Colonic mucosa (tissue), 4 donors: ENCODE measurements at regions not wholly inside any gene's neighbourhood (a gene's known extent, or its start where the extent isn't known, plus 50 kb on each side); places are given as distances from the start of the nearest gene placed in this dataset.

Experiments
- DNase-seq: peaks from one replicate; pipeline ENCODE4 v3.0.0-alpha.2; 2020
- H3K27ac ChIP-seq: fragments of 200-600 bp; one replicate; pipeline ENCODE4 v1.8.0; 2021
- H3K27me3 ChIP-seq: fragments of 200-600 bp; one replicate; pipeline ENCODE4 v1.8.0; 2021
- H3K36me3 ChIP-seq: fragments of 200-600 bp; one replicate; pipeline ENCODE4 v1.8.0; 2021
- H3K4me1 ChIP-seq: fragments of 200-600 bp; one replicate; pipeline ENCODE4 v1.8.0; 2021; ENCODE audit warnings: mild to moderate bottlenecking
- H3K4me3 ChIP-seq: fragments of 200-600 bp; one replicate; pipeline ENCODE4 v1.8.0; 2021
- H3K9ac ChIP-seq, 2 donors: one replicate each; pipeline ENCODE4 v1.7.0; 2013; ENCODE audit warnings: control low read depth in 2 of 2, low read depth in 2 of 2, low read length in 2 of 2
- H3K9me3 ChIP-seq: fragments of 200-600 bp; one replicate; pipeline ENCODE4 v1.8.0; 2021
- CTCF ChIP-seq: fragments of 200-600 bp; IDR thresholded peaks from one replicate; pipeline ENCODE4 v1.8.0; 2022; ENCODE audit warnings: antibody characterized with exemption, mild to moderate bottlenecking
- intact Hi-C: fragments of 100-400 bp; cut with DNase I; formaldehyde crosslinking; loops from one replicate; pipeline ENCODE4 v1.14.1; 2022
- donor health status: healthy.
- donor health status: DM: no; HTN: no; CAD: no.
- donor health status: DM: no; HTN: no; CAD: no.

GRCh38 chr14:48140804-48141203, 465.4 kb upstream of the MDGA2 start:
- Histone ChIP-seq H3K27ac (no peak overlapping the region), H3K4me1 (no peaks in the 10 kb centered on the region)

GRCh38 chr14:48129472-48129871, 454.1 kb upstream of the MDGA2 start:
- H3K27me3 ChIP-seq, result no peaks in the 10 kb centered on the region
- TF ChIP-seq CTCF, result no peak

More at GRCh38 chr14:48140804-48141203, 465.4 kb upstream of the MDGA2 start:
- Histone ChIP-seq H3K9me3 (no peaks in the 10 kb centered on the region), H3K36me3 (no peaks in the 10 kb centered on the region), H3K27me3 (no peaks in the 10 kb centered on the region), H3K4me3 (no peak overlapping the region), H3K9ac (no peak overlapping the region)
- no peak for DNase-seq
- no peak for TF ChIP-seq CTCF
- intact Hi-C loops, result no loop called here

GRCh38 chr14:48127674-48128073, 452.3 kb upstream of the MDGA2 start:
- intact Hi-C loops, result no loop called here
- no peak for TF ChIP-seq CTCF
- DNase-seq, result no peak

More at GRCh38 chr14:48129472-48129871, 454.1 kb upstream of the MDGA2 start:
- intact Hi-C loops, result no loop called here
- DNase-seq, result no peak
- Histone ChIP-seq H3K36me3 (no peaks in the 10 kb centered on the region), H3K27ac (no peak overlapping the region), H3K9ac (no peak overlapping the region), H3K4me3 (no peak overlapping the region), H3K9me3 (no peaks in the 10 kb centered on the region), H3K4me1 (no peaks in the 10 kb centered on the region)

GRCh38 chr14:48125654-48126053, 450.2 kb upstream of the MDGA2 start:
- no peak for TF ChIP-seq CTCF
- Histone ChIP-seq H3K4me1 (no peaks in the 10 kb centered on the region), H3K36me3 (no peaks in the 10 kb centered on the region), H3K9ac (no peak overlapping the region), H3K9me3 (no peaks in the 10 kb centered on the region), H3K27ac (no peak overlapping the region), H3K4me3 (no peak overlapping the region), H3K27me3 (no peaks in the 10 kb centered on the region)
- intact Hi-C loops, result no loop called here
- no peak for DNase-seq

More at GRCh38 chr14:48127674-48128073, 452.3 kb upstream of the MDGA2 start:
- Histone ChIP-seq H3K27ac (no peak overlapping the region), H3K9ac (no peak overlapping the region), H3K9me3 (no peaks in the 10 kb centered on the region), H3K4me1 (no peaks in the 10 kb centered on the region), H3K4me3 (no peak overlapping the region), H3K36me3 (no peaks in the 10 kb centered on the region), H3K27me3 (no peaks in the 10 kb centered on the region)

GRCh38 chr14:48113713-48114112, 438.3 kb upstream of the MDGA2 start:
- H3K36me3 ChIP-seq, result no peaks in the 10 kb centered on the region
- peaks cover 7% of the 10 kb centered on the region for H3K9me3 ChIP-seq
- no peak overlapping the region for H3K27ac ChIP-seq
- no peak for TF ChIP-seq CTCF
- DNase-seq, result no peak
- H3K4me3 ChIP-seq, result no peak overlapping the region
- no peaks in the 10 kb centered on the region for H3K4me1 ChIP-seq
- no peak overlapping the region for H3K9ac ChIP-seq
- no peaks in the 10 kb centered on the region for H3K27me3 ChIP-seq
- intact Hi-C loops, result no loop called here

GRCh38 chr14:48111151-48111550, 435.7 kb upstream of the MDGA2 start:
- Histone ChIP-seq H3K36me3 (no peaks in the 10 kb centered on the region), H3K4me1 (no peaks in the 10 kb centered on the region), H3K9me3 (peaks cover 7% of the 10 kb centered on the region), H3K9ac (no peak overlapping the region), H3K4me3 (no peak overlapping the region), H3K27ac (no peak overlapping the region), H3K27me3 (no peaks in the 10 kb centered on the region)
- intact Hi-C loops, result no loop called here
- no peak for TF ChIP-seq CTCF
- DNase-seq, result no peak
